Right lobe of liver (tissue), 4 donors: ENCODE measurements at regions not wholly inside any gene's neighbourhood (a gene's known extent, or its start where the extent isn't known, plus 50 kb on each side); places are given as distances from the start of the nearest gene placed in this dataset.

ENCODE experiments used
- CTCF ChIP-seq, 4 donors: fragments of 200-600 bp in 3 of 4; fragments of 450-650 bp in 1 of 4; IDR thresholded peaks; one replicate each; pipeline versions ENCODE4 v1.5.1 to v1.8.0; 2016 to 2022; ENCODE audit warnings: antibody characterized with exemption in 4 of 4, mild to moderate bottlenecking in 2 of 4
- POLR2A ChIP-seq: fragments of 450-650 bp; IDR thresholded peaks from one replicate; pipeline ENCODE4 v1.6.1; 2017; ENCODE audit warnings: antibody characterized with exemption, mild to moderate bottlenecking
- donor health status: DM: no; HTN: no; CAD: no.
- donor health status: DM: no; HTN: no; CAD: no.
- donor health status: DM: no; HTN: yes; CAD: no.

GRCh38 chr15:87614704-87615103, 641.8 kb downstream of the NTRK3 start:
- TF ChIP-seq CTCF (IDR thresholded peaks at IDR 0.05) (no peak), POLR2A (no peak)
